Memory B cell (primary cell): ENCODE measurements at regions not wholly inside any gene's neighbourhood (a gene's known extent, or its start where the extent isn't known, plus 50 kb on each side); places are given as distances from the start of the nearest gene placed in this dataset.

ENCODE experiments used
- ATAC-seq: fragments of 150-1000 bp; cut with Tn5 transposase; 2 replicates; pipeline ENCODE4 v1.10.0; 2021; ENCODE audit warnings: low read depth, mild to moderate bottlenecking, moderate library complexity
- DNase-seq, 2 donors: peaks; one replicate each; pipeline ENCODE4 v3.0.0; 2022; ENCODE audit warnings: low spot score in 2 of 2
- H3K27ac Mint-ChIP-seq: one replicate; pipeline ENCODE4 v1.8.0; 2022; ENCODE audit warnings: mild to moderate bottlenecking, moderate library complexity, mixed read lengths
- H3K27me3 Mint-ChIP-seq: one replicate; pipeline ENCODE4 v1.8.0; 2022; ENCODE audit warnings: mixed read lengths
- H3K36me3 Mint-ChIP-seq: one replicate; pipeline ENCODE4 v1.8.0; 2022; ENCODE audit warnings: mild to moderate bottlenecking, mixed read lengths
- H3K4me1 Mint-ChIP-seq: one replicate; pipeline ENCODE4 v1.8.0; 2022; ENCODE audit warnings: mixed read lengths
- H3K4me3 Mint-ChIP-seq: one replicate; pipeline ENCODE4 v1.8.0; 2022; ENCODE audit warnings: mild to moderate bottlenecking, moderate library complexity, mixed read lengths
- H3K9me3 Mint-ChIP-seq: one replicate; pipeline ENCODE4 v1.8.0; 2022; ENCODE audit warnings: mixed read lengths

DNA sequence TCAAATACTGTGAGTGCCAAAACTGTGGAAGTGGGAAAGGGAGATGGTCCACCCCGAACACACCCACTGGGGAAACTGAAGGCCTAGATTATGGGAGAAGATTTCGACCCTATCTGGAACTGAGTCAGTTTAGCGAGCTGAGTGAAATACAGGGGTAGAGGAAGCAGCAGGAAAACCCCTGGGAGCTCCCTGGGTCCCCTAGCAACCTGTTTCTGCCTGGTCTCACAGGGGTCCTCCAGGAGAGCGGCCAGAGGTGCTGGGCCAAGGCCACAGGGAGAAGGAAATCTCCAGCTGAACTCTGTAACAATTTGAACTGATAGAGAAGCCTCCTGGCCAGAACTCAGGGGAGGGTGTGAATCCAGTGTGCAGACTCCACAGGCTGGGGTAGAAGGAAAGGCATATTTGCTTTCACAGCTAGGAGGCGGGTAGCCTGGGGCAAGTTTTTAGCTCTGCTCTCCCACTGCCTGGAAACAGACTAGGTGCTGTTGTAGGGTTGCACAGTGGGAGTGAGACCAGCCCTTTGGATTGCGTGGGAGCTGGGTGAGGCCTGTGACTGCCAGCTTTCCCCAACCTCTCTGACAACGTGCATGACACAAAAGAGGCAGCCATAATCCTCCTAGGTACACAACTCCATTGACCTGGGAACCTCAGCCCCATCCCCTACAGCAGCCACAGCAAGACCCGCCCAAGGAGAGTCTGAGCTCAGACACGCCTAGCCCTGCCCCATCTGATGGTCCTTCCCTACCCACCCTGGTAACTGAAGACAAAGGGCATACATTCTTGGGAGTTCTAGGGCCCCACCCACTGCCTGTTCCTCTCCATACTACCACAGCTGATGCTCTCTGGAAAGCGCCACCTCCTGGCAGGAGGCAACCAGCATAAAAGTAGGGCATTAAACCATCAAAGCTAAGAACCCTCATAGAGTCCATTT, 78.8 kb upstream of the GPBP1 start:
- H3K4me3 Mint-ChIP-seq = no peak overlapping the region
- no peaks in the 10 kb centered on the region for H3K27me3 Mint-ChIP-seq
- peaks cover 14% of the 10 kb centered on the region for H3K36me3 Mint-ChIP-seq
- peaks cover 10% of the 10 kb centered on the region for H3K4me1 Mint-ChIP-seq
- DNase-seq (no peak), ATAC-seq (no peak)
- peak overlapping the region; percentile 38 for H3K27ac Mint-ChIP-seq
- peaks cover 25% of the 10 kb centered on the region for H3K9me3 Mint-ChIP-seq

GRCh38 chr5:57097526-57097925, 76.3 kb upstream of the GPBP1 start:
- ATAC-seq (peak; percentile 39), DNase-seq (peak in 1 of 2 donors; percentile 14)
- Mint-ChIP-seq H3K9me3 (peaks cover 25% of the 10 kb centered on the region), H3K27me3 (no peaks in the 10 kb centered on the region), H3K4me3 (no peak overlapping the region), H3K36me3 (peaks cover 14% of the 10 kb centered on the region), H3K27ac (peak overlapping the region; percentile 78), H3K4me1 (peaks cover 10% of the 10 kb centered on the region)

DNA sequence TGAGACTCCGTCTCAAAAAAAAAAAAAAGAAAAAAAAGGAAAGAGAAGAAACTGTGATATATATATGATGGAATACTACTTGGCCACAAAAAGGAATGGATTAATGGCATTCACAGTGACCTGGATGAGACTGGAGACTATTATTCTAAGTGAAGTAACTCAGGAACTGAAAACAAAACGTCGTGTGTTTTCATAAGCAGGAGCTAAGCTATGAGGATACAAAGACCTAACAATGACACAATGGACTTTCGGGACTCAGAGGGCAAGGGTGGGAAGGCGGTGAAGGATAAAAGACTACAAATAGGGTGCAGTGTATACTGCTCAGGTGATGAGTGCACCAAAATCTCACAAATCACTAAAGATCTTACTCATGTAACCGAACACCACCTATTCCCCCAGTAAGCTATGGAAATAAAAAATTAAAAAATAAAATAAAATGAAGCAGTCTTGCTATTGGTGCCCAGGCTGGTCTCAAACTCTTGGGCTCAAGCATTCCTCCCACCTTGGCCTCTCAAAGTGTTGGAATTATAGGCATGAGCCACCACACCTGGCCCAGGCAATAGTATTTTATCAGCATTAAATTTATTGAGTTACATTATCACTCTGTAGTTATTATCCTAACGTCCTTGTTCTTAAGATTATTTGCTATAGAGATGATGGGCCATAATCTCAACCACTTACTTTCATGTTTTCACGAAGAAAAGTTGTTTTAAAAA, 71.5 kb upstream of the GPBP1 start:
- H3K4me1 Mint-ChIP-seq = peaks cover 3% of the 10 kb centered on the region
- peaks cover 8% of the 10 kb centered on the region for H3K27me3 Mint-ChIP-seq
- peaks cover 13% of the 10 kb centered on the region for H3K9me3 Mint-ChIP-seq
- H3K27ac Mint-ChIP-seq = no peak overlapping the region
- ATAC-seq = no peak
- H3K4me3 Mint-ChIP-seq = no peak overlapping the region
- H3K36me3 Mint-ChIP-seq = peaks cover 10% of the 10 kb centered on the region
- DNase-seq = no peak

DNA sequence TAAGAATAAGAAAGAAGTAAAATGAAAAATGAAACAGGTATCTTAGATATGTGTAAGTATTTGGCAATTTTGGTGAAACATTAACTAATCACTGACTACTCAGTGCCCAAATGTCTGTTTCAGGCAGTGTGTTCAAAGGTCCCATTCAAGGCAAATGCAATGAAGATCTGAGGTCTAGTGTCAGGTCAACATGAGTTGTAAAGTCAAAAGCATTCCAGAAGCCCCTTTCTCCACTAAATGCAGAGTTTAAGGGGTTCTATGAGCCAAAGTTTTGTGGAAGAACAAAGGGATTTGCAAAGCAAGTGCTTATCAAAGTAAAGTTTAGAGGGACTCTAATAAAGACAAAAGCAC, 71.0 kb upstream of the GPBP1 start:
- Mint-ChIP-seq H3K27ac (no peak overlapping the region), H3K36me3 (peaks cover 7% of the 10 kb centered on the region), H3K4me1 (no peaks in the 10 kb centered on the region), H3K4me3 (no peak overlapping the region), H3K27me3 (peaks cover 11% of the 10 kb centered on the region), H3K9me3 (peaks cover 8% of the 10 kb centered on the region)
- ATAC-seq (no peak), DNase-seq (no peak)

DNA sequence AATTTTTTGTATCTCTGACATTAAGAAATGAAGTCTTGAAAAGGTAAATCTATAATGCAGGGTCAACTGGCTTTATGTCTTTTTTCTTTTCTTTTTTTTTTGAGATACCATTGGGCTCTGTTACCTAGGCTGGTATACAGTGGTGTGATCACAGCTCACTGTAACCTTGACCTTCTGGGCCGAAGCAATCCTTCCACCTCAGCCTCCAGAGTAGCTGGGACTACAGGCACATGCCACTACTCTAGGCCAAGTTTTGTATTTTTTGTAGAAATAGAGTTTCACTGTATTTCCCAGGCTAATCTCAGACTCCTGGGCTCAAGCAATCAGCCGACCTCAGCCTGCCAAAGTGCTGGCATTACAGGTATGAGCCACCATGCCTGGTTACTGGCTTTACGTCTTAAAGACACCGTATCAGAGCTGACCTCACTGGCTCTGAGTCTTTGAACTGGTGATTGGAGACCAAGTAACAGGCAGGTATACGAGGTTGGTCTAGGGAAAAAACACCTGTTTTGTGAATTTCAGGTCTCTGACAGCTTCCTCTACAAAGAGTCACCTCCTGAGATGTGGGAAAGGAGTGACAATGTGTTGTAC, 70.4 kb upstream of the GPBP1 start:
- no peaks in the 10 kb centered on the region for H3K4me1 Mint-ChIP-seq
- no peak overlapping the region for H3K4me3 Mint-ChIP-seq
- peaks cover 7% of the 10 kb centered on the region for H3K9me3 Mint-ChIP-seq
- peaks cover 11% of the 10 kb centered on the region for H3K27me3 Mint-ChIP-seq
- DNase-seq = no peak
- peaks cover 5% of the 10 kb centered on the region for H3K36me3 Mint-ChIP-seq
- H3K27ac Mint-ChIP-seq = no peak overlapping the region
- ATAC-seq = no peak

GRCh38 chr5:57106661-57107060, 67.2 kb upstream of the GPBP1 start:
- DNase-seq = no peak
- Mint-ChIP-seq H3K27me3 (peaks cover 11% of the 10 kb centered on the region), H3K4me3 (no peak overlapping the region), H3K4me1 (no peaks in the 10 kb centered on the region), H3K36me3 (peaks cover 6% of the 10 kb centered on the region), H3K9me3 (peaks cover 3% of the 10 kb centered on the region), H3K27ac (no peak overlapping the region)
- no peak for ATAC-seq

GRCh38 chr5:57111993-57112392, 61.9 kb upstream of the GPBP1 start:
- ATAC-seq = no peak
- peaks cover 3% of the 10 kb centered on the region for H3K27me3 Mint-ChIP-seq
- no peak overlapping the region for H3K27ac Mint-ChIP-seq
- H3K36me3 Mint-ChIP-seq = peaks cover 2% of the 10 kb centered on the region
- no peak for DNase-seq
- no peaks in the 10 kb centered on the region for H3K4me1 Mint-ChIP-seq
- H3K9me3 Mint-ChIP-seq = no peaks in the 10 kb centered on the region
- H3K4me3 Mint-ChIP-seq = no peak overlapping the region

GRCh38 chr5:57113481-57113880, 60.4 kb upstream of the GPBP1 start:
- no peak for DNase-seq
- Mint-ChIP-seq H3K27me3 (no peaks in the 10 kb centered on the region), H3K4me1 (no peaks in the 10 kb centered on the region), H3K9me3 (no peaks in the 10 kb centered on the region), H3K36me3 (peaks cover 2% of the 10 kb centered on the region), H3K4me3 (no peak overlapping the region), H3K27ac (no peak overlapping the region)
- no peak for ATAC-seq

GRCh38 chr5:57117596-57117995, 56.3 kb upstream of the GPBP1 start:
- H3K9me3 Mint-ChIP-seq = peaks cover under 1% of the 10 kb centered on the region
- no peak overlapping the region for H3K4me3 Mint-ChIP-seq
- ATAC-seq = no peak
- no peaks in the 10 kb centered on the region for H3K27me3 Mint-ChIP-seq
- no peaks in the 10 kb centered on the region for H3K4me1 Mint-ChIP-seq
- no peak overlapping the region for H3K27ac Mint-ChIP-seq
- DNase-seq = no peak
- peaks cover under 1% of the 10 kb centered on the region for H3K36me3 Mint-ChIP-seq

GRCh38 chr5:57119031-57119430, 54.8 kb upstream of the GPBP1 start:
- peaks cover 5% of the 10 kb centered on the region for H3K9me3 Mint-ChIP-seq
- peaks cover 2% of the 10 kb centered on the region for H3K36me3 Mint-ChIP-seq
- no peak overlapping the region for H3K27ac Mint-ChIP-seq
- no peak for DNase-seq
- H3K4me3 Mint-ChIP-seq = no peak overlapping the region
- no peak for ATAC-seq
- no peaks in the 10 kb centered on the region for H3K4me1 Mint-ChIP-seq
- no peaks in the 10 kb centered on the region for H3K27me3 Mint-ChIP-seq

DNA sequence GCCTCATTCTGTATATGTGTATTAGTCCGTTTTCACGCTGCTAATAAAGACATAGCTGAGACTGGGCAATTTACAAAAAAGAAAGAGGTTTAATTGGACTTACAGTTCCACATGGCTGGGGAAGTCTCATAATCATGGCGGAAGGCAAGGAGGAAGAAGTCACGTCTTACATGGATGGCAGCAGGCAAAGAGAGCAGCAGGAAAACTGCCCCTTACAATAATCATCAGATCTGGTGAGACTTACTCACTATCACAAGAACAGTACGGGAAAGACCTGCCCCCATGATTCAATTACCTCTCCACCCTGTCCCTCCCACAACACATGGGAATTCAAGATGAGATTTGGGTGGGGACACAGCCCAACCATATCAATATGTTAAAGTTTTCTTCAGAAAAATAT, 49.8 kb upstream of the GPBP1 start:
- H3K36me3 Mint-ChIP-seq = peaks cover 2% of the 10 kb centered on the region
- H3K4me3 Mint-ChIP-seq = no peak overlapping the region
- DNase-seq = no peak
- H3K27ac Mint-ChIP-seq = no peak overlapping the region
- no peak for ATAC-seq
- H3K4me1 Mint-ChIP-seq = no peaks in the 10 kb centered on the region
- no peaks in the 10 kb centered on the region for H3K27me3 Mint-ChIP-seq
- peaks cover 7% of the 10 kb centered on the region for H3K9me3 Mint-ChIP-seq
